SK-N-SH treated with all-trans-retinoic acid at 6 μM for 48 hours (cell line): ENCODE measurements at regions not wholly inside any gene's neighbourhood (a gene's known extent, or its start where the extent isn't known, plus 50 kb on each side); places are given as distances from the start of the nearest gene placed in this dataset.

ENCODE experiments used
- ARNTL ChIP-seq: fragments of 450-650 bp; formaldehyde crosslinking; IDR thresholded peaks from 2 replicates; pipeline ENCODE4 v1.5.0; 2020; ENCODE audit warnings: low read depth, mild to moderate bottlenecking, moderate library complexity, borderline replicate concordance
- CREB5 ChIP-seq: fragments of 250-450 bp; sonication (Bioruptor Pico); IDR thresholded peaks from 2 replicates; pipeline ENCODE4 v1.5.1; 2020; ENCODE audit warnings: low read depth, mild to moderate bottlenecking, moderate library complexity
- CSRNP3 ChIP-seq: fragments of 250-450 bp; sonication (Bioruptor Pico); IDR thresholded peaks from 2 replicates; pipeline ENCODE4 v1.5.1; 2021; ENCODE audit warnings: mild to moderate bottlenecking, moderate library complexity
- RARB ChIP-seq: fragments of 250-450 bp; sonication (Bioruptor Pico); IDR thresholded peaks from 2 replicates; pipeline ENCODE4 v1.8.0; 2021; ENCODE audit warnings: mild to moderate bottlenecking, moderate library complexity
- ZC3H10 ChIP-seq: fragments of 250-450 bp; sonication (Bioruptor Pico); IDR thresholded peaks from 2 replicates; pipeline ENCODE4 v1.5.1; 2021; ENCODE audit warnings: mild to moderate bottlenecking, moderate library complexity
- ZFP3 ChIP-seq: fragments of 250-450 bp; sonication (Bioruptor Pico); IDR thresholded peaks from 2 replicates; pipeline ENCODE4 v1.5.0; 2020; ENCODE audit warnings: mild to moderate bottlenecking, moderate library complexity
- ZFP30 ChIP-seq: fragments of 450-650 bp; formaldehyde crosslinking; IDR thresholded peaks from 2 replicates; pipeline ENCODE4 v1.5.0; 2022; ENCODE audit warnings: mild to moderate bottlenecking, moderate library complexity
- ZNF565 ChIP-seq: fragments of 450-650 bp; formaldehyde crosslinking; conservative IDR thresholded peaks from 2 replicates; pipeline ENCODE4 v1.5.0; 2020; ENCODE audit warnings: low read depth, mild to moderate bottlenecking, moderate library complexity

GRCh38 chr16:86971251-86971650 lies 345.9 kb downstream of the C16orf95 start:
- no peak for TF ChIP-seq ARNTL (CRISPR knock-in tag)
- TF ChIP-seq ZNF565, result no peak
- TF ChIP-seq ZFP30 (CRISPR knock-in tag), result no peak
- TF ChIP-seq CREB5 (CRISPR knock-in tag), result no peak
- no peak for TF ChIP-seq CSRNP3
- no peak for TF ChIP-seq ZFP3 (CRISPR knock-in tag)
- no peak for TF ChIP-seq RARB (CRISPR knock-in tag)
- TF ChIP-seq ZC3H10 (CRISPR knock-in tag), result no peak
